GM23338 (cell line): ENCODE measurements at regions not wholly inside any gene's neighbourhood (a gene's known extent, or its start where the extent isn't known, plus 50 kb on each side); places are given as distances from the start of the nearest gene placed in this dataset.

ENCODE experiments used
- ATAC-seq: fragments of 200-7000 bp; cut with Tn5 transposase; 3 replicates; pipeline ENCODE4 v1.9.1; 2020
- DNase-seq: peaks from one replicate; pipeline ENCODE4 v3.0.0-alpha.2; 2015; ENCODE audit warnings: low spot score
- H2AFZ ChIP-seq: fragments of 200-600 bp; sonication (generic); 2 replicates; pipeline ENCODE4 v1.8.0; 2016; ENCODE audit warnings: antibody characterized with exemption, mild to moderate bottlenecking, moderate library complexity
- H3F3A ChIP-seq: fragments of 200-600 bp; sonication (generic); replicated peaks from 2 replicates; pipeline ENCODE4 v1.8.0; 2017; ENCODE audit warnings: antibody characterized with exemption, mixed run types, low read depth
- H3K27ac ChIP-seq: fragments of 200-600 bp; sonication (generic); 2 replicates; pipeline ENCODE4 v1.6.1; 2016; ENCODE audit warnings: low read depth
- H3K27me3 ChIP-seq: fragments of 200-600 bp; sonication (generic); 2 replicates; pipeline ENCODE4 v1.8.0; 2016; ENCODE audit warnings: mild to moderate bottlenecking, mixed run types, moderate library complexity; ENCODE audit not compliant: insufficient read depth
- H3K36me3 ChIP-seq: fragments of 200-600 bp; sonication (generic); 2 replicates; pipeline ENCODE4 v1.8.0; 2016; ENCODE audit warnings: mild to moderate bottlenecking; ENCODE audit not compliant: insufficient read depth
- H3K4me1 ChIP-seq: fragments of 200-600 bp; sonication (generic); 2 replicates; pipeline ENCODE4 v1.8.0; 2016; ENCODE audit warnings: mild to moderate bottlenecking, moderate library complexity; ENCODE audit not compliant: insufficient read depth
- H3K4me2 ChIP-seq: fragments of 200-600 bp; sonication (generic); 2 replicates; pipeline ENCODE4 v1.7.1; 2017; ENCODE audit warnings: mixed run types
- H3K4me3 ChIP-seq: fragments of 200-600 bp; sonication (generic); 2 replicates; pipeline ENCODE4 v1.6.1; 2016; ENCODE audit warnings: mixed run types
- H3K79me2 ChIP-seq: fragments of 200-600 bp; sonication (generic); replicated peaks from 2 replicates; pipeline ENCODE4 v1.8.0; 2017; ENCODE audit warnings: mild to moderate bottlenecking; ENCODE audit not compliant: insufficient read depth
- H3K9me2 ChIP-seq: fragments of 200-600 bp; sonication (generic); 2 replicates; pipeline ENCODE4 v1.8.0; 2017; ENCODE audit not compliant: insufficient read depth
- H4K20me1 ChIP-seq: fragments of 200-600 bp; sonication (generic); replicated peaks from 2 replicates; pipeline ENCODE4 v1.8.0; 2017; ENCODE audit warnings: mild to moderate bottlenecking; ENCODE audit not compliant: insufficient read depth
- H3K27ac Mint-ChIP-seq: 2 replicates; pipeline ENCODE4 v1.8.0; 2020; ENCODE audit warnings: inconsistent platforms, mild to moderate bottlenecking, moderate library complexity, mixed read lengths
- H3K27me3 Mint-ChIP-seq: 3 replicates; pipeline ENCODE4 v1.8.0; 2022; ENCODE audit warnings: low read depth, mild to moderate bottlenecking, moderate library complexity, mixed read lengths, inconsistent platforms; ENCODE audit not compliant: insufficient read depth, poor library complexity
- H3K36me3 Mint-ChIP-seq: 3 replicates; pipeline ENCODE4 v1.8.0; 2021; ENCODE audit warnings: low read depth, mild to moderate bottlenecking, inconsistent platforms, moderate library complexity, mixed read lengths
- H3K4me1 Mint-ChIP-seq: 3 replicates; pipeline ENCODE4 v1.8.0; 2020; ENCODE audit warnings: mild to moderate bottlenecking, inconsistent platforms, mixed read lengths
- H3K4me3 Mint-ChIP-seq: 3 replicates; pipeline ENCODE4 v1.8.0; 2021; ENCODE audit warnings: moderate library complexity, mild to moderate bottlenecking, inconsistent platforms, mixed read lengths
- H3K9me3 Mint-ChIP-seq: 3 replicates; pipeline ENCODE4 v1.8.0; 2020; ENCODE audit warnings: moderate library complexity, mild to moderate bottlenecking, inconsistent platforms, mixed read lengths
- CTCF ChIP-seq, 2 experiments: fragments of 200-600 bp in 1 of 2; sonication (generic) in 1 of 2; conservative IDR thresholded peaks; 2 replicates each; pipeline versions ENCODE4 v1.5.1 to v1.6.1; 2016 to 2017; ENCODE audit warnings: antibody characterized with exemption in 2 of 2, low read depth in 2 of 2, mild to moderate bottlenecking in 2 of 2, moderate library complexity in 1 of 2
- EZH2 ChIP-seq: fragments of 200-600 bp; sonication (generic); IDR thresholded peaks from one replicate; pipeline ENCODE4 v1.8.0; 2017; ENCODE audit warnings: antibody characterized with exemption, mild to moderate bottlenecking, low read depth; ENCODE audit not compliant: unreplicated experiment
- JUNB ChIP-seq: IDR thresholded peaks from one replicate; pipeline ENCODE4 v1.6.1; 2016; ENCODE audit warnings: antibody characterized with exemption; ENCODE audit not compliant: unreplicated experiment
- NANOG ChIP-seq: IDR thresholded peaks from 2 replicates; pipeline ENCODE4 v1.6.1; 2016; ENCODE audit warnings: antibody characterized with exemption, borderline replicate concordance
- REST ChIP-seq: IDR thresholded peaks from one replicate; pipeline ENCODE4 v1.6.1; 2018; ENCODE audit warnings: antibody characterized with exemption; ENCODE audit not compliant: unreplicated experiment
- STAT1 ChIP-seq: IDR thresholded peaks from one replicate; pipeline ENCODE4 v1.6.1; 2016; ENCODE audit warnings: antibody characterized with exemption; ENCODE audit not compliant: unreplicated experiment
- ZNF114 ChIP-seq: fragments of 250-450 bp; sonication (Bioruptor Pico); IDR thresholded peaks from 2 replicates; pipeline ENCODE4 v1.5.0; 2020; ENCODE audit warnings: mild to moderate bottlenecking, moderate library complexity
- ZNF331 ChIP-seq: fragments of 250-450 bp; sonication (Bioruptor Pico); IDR thresholded peaks from 2 replicates; pipeline ENCODE4 v1.5.0; 2020; ENCODE audit warnings: low read depth, mild to moderate bottlenecking, moderate library complexity
- ZNF462 ChIP-seq: fragments of 250-450 bp; sonication (Bioruptor Pico); IDR thresholded peaks from 2 replicates; pipeline ENCODE4 v1.5.0; 2020; ENCODE audit warnings: mild to moderate bottlenecking, moderate library complexity
- TF ChIP-seq, protein P1 (sequence below): IDR thresholded peaks from 2 replicates; pipeline ENCODE4 v1.6.1; 2016; ENCODE audit warnings: antibody characterized with exemption

DNA sequence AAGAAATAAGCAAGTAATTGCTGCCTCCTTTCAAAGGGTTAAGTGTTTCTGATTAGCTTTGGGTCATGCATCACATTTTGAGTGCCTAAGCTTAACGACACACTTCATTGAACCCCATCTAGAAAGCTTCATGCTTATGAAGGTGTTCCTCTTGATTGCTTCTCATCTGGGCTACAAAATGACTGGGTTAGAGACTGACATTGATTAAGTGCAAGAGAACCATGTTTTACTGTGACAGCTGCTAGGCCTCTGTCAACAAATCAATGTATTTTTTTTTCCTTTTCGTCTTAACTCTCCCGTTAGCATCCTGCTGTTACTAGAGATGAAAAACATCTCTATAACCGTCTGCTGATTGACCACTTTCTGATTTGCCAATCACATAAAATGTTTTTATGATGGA is 725.0 kb downstream of the TLE1 start (continued):
- TF ChIP-seq CTCF (conservative IDR thresholded peaks at IDR 0.05; ENCODE audit: low read depth in 2 of 2) (no peak), NANOG (no peak)

DNA sequence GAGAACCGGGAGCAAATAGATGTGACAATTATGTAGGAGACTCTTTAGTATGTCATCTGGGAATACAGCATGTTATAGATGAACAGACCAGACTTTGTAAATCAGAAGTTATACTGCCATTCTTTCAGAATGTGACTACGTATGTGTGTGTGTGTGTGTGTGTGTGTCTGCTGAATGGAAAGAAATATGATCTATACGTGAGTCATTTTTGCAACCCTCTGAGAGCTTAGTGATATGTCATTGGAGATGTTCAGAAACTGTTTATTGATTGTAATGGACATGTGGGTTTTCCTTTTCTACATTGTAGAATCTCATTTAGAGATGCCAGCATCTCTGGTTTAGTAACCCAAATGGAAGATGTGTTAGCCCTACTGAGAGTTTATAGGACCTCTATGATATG is 731.5 kb downstream of the TLE1 start:
- Histone ChIP-seq H3K36me3 (no peaks in the 10 kb centered on the region), H3K27me3 (no peaks in the 10 kb centered on the region), H3F3A (no peaks in the 10 kb centered on the region), H3K4me3 (no peak overlapping the region), H4K20me1 (no peaks in the 10 kb centered on the region), H3K9me2 (peaks cover 16% of the 10 kb centered on the region; the same call in 1 of the 2 replicates), H2AFZ (no peak overlapping the region), H3K27ac (no peak overlapping the region), H3K4me2 (no peak overlapping the region), H3K79me2 (no peaks in the 10 kb centered on the region), H3K4me1 (no peaks in the 10 kb centered on the region)
- Mint-ChIP-seq H3K27ac (peak overlapping the region; percentile 28; the same call in 1 of the 2 replicates), H3K27me3 (no peaks in the 10 kb centered on the region), H3K4me3 (no peak overlapping the region), H3K4me1 (no peaks in the 10 kb centered on the region), H3K9me3 (peaks cover 8% of the 10 kb centered on the region), H3K36me3 (peaks cover 8% of the 10 kb centered on the region)
- no peak for DNase-seq
- no peak for ATAC-seq
- TF ChIP-seq ZNF462 (no peak), ZNF114 (CRISPR knock-in tag) (no peak), CTCF (conservative IDR thresholded peaks at IDR 0.05; ENCODE audit: low read depth in 2 of 2) (no peak), REST (no peak), ZNF331 (no peak), EZH2 (no peak), JUNB (no peak), NANOG (no peak), STAT1 (no peak)
- TF ChIP-seq, protein P1, sequence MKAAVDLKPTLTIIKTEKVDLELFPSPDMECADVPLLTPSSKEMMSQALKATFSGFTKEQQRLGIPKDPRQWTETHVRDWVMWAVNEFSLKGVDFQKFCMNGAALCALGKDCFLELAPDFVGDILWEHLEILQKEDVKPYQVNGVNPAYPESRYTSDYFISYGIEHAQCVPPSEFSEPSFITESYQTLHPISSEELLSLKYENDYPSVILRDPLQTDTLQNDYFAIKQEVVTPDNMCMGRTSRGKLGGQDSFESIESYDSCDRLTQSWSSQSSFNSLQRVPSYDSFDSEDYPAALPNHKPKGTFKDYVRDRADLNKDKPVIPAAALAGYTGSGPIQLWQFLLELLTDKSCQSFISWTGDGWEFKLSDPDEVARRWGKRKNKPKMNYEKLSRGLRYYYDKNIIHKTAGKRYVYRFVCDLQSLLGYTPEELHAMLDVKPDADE: no peak
